GM18867 (cell line): ENCODE measurements at regions not wholly inside any gene's neighbourhood (a gene's known extent, or its start where the extent isn't known, plus 50 kb on each side); places are given as distances from the start of the nearest gene placed in this dataset.
"Not testable (repeated sequence)": the region's sequence is repeated elsewhere in the genome, so short reads cannot be mapped to it uniquely, and the experiment has no call there.

Source experiments
- ATAC-seq: cut with Tn5 transposase; IDR thresholded peaks from one replicate; pipeline ENCODE4 v1.9.1; 2021; ENCODE audit warnings: mild to moderate bottlenecking, moderate library complexity; ENCODE audit not compliant: unreplicated experiment

GRCh38 chr3:30319713-30320112, 286.7 kb upstream of the TGFBR2 start:
- no peak for ATAC-seq

- ATAC-seq: no peak
These were observed 286.0 kb upstream of the TGFBR2 start for GRCh38 chr3:30320392-30320791.

GRCh38 chr3:30321065-30321464, 285.3 kb upstream of the TGFBR2 start:
- no peak for ATAC-seq

- ATAC-seq: not testable (repeated sequence)
These were observed 282.8 kb upstream of the TGFBR2 start for GRCh38 chr3:30323649-30324048.

- no peak for ATAC-seq
These were observed 281.8 kb upstream of the TGFBR2 start for GRCh38 chr3:30324587-30324986.

- ATAC-seq: not testable (repeated sequence)
These were observed 278.4 kb upstream of the TGFBR2 start for GRCh38 chr3:30327976-30328375.

- not testable (repeated sequence) for ATAC-seq
These were observed 277.5 kb upstream of the TGFBR2 start for GRCh38 chr3:30328935-30329334.

- ATAC-seq: peak; percentile 55
These were observed 274.9 kb upstream of the TGFBR2 start for GRCh38 chr3:30331519-30331918.

- no peak for ATAC-seq
These were observed 274.0 kb upstream of the TGFBR2 start for GRCh38 chr3:30332196-30333021.

- ATAC-seq: no peak
These were observed 273.3 kb upstream of the TGFBR2 start for GRCh38 chr3:30333143-30333542.

GRCh38 chr3:30333903-30334302, 272.5 kb upstream of the TGFBR2 start:
- ATAC-seq: no peak

GRCh38 chr3:30340500-30340899, 265.9 kb upstream of the TGFBR2 start:
- ATAC-seq: no peak

GRCh38 chr3:30341079-30341478, 265.3 kb upstream of the TGFBR2 start:
- ATAC-seq: no peak

GRCh38 chr3:30341851-30342250, 264.6 kb upstream of the TGFBR2 start:
- ATAC-seq: no peak

GRCh38 chr3:30342318-30343060, 263.9 kb upstream of the TGFBR2 start:
- no peak for ATAC-seq

GRCh38 chr3:30343067-30343831, 263.2 kb upstream of the TGFBR2 start:
- no peak for ATAC-seq

GRCh38 chr3:30343861-30344260, 262.5 kb upstream of the TGFBR2 start:
- ATAC-seq: no peak

GRCh38 chr3:30344288-30344687, 262.1 kb upstream of the TGFBR2 start:
- no peak for ATAC-seq

- ATAC-seq: no peak
These were observed 259.5 kb upstream of the TGFBR2 start for GRCh38 chr3:30346933-30347320.

GRCh38 chr3:30347679-30348216, 258.7 kb upstream of the TGFBR2 start:
- ATAC-seq: no peak

- ATAC-seq: no peak
These were observed 256.9 kb upstream of the TGFBR2 start for GRCh38 chr3:30349507-30349906.
